ENCODE measurements at regions not wholly inside any gene's neighbourhood (a gene's known extent, or its start where the extent isn't known, plus 50 kb on each side); places are given as distances from the start of the nearest gene placed in this dataset.

DNA sequence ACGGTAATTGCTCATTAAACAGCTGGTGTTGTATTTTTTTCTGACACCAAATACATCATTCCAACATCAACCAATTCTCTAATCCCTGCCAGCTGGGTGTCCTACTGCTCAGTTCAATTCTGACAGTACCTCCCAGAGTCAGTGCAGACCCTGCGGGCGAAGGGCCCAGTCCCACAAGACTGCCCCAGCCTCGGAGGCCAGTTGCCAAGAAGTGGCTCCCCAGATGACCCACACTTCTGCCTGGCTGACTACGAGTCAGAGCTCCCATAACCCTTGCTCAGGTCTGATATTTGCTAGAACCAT, 147.2 kb downstream of the CTTN start:
- Histone ChIP-seq H3K27me3 (ENCODE audit: control insufficient read depth, insufficient read depth, low read length) (no peaks in the 10 kb centered on the region), H3K27ac (ENCODE audit: low read depth, low read length) (no peak overlapping the region), H3K4me3 (ENCODE audit: low read depth, low read length) (no peak overlapping the region), H3K9me3 (ENCODE audit: control insufficient read depth, insufficient read depth, low read length) (peaks cover 67% of the 10 kb centered on the region)
- DNase-seq (ENCODE audit: low read depth, low spot score), result no peak
- ChIA-PET CTCF (no interaction called here), POLR2A (no interaction called here)
- TF ChIP-seq, protein P1, sequence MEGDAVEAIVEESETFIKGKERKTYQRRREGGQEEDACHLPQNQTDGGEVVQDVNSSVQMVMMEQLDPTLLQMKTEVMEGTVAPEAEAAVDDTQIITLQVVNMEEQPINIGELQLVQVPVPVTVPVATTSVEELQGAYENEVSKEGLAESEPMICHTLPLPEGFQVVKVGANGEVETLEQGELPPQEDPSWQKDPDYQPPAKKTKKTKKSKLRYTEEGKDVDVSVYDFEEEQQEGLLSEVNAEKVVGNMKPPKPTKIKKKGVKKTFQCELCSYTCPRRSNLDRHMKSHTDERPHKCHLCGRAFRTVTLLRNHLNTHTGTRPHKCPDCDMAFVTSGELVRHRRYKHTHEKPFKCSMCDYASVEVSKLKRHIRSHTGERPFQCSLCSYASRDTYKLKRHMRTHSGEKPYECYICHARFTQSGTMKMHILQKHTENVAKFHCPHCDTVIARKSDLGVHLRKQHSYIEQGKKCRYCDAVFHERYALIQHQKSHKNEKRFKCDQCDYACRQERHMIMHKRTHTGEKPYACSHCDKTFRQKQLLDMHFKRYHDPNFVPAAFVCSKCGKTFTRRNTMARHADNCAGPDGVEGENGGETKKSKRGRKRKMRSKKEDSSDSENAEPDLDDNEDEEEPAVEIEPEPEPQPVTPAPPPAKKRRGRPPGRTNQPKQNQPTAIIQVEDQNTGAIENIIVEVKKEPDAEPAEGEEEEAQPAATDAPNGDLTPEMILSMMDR (IDR thresholded peaks at IDR 0.05; ENCODE audit: low read depth, low read length), result no peak

DNA sequence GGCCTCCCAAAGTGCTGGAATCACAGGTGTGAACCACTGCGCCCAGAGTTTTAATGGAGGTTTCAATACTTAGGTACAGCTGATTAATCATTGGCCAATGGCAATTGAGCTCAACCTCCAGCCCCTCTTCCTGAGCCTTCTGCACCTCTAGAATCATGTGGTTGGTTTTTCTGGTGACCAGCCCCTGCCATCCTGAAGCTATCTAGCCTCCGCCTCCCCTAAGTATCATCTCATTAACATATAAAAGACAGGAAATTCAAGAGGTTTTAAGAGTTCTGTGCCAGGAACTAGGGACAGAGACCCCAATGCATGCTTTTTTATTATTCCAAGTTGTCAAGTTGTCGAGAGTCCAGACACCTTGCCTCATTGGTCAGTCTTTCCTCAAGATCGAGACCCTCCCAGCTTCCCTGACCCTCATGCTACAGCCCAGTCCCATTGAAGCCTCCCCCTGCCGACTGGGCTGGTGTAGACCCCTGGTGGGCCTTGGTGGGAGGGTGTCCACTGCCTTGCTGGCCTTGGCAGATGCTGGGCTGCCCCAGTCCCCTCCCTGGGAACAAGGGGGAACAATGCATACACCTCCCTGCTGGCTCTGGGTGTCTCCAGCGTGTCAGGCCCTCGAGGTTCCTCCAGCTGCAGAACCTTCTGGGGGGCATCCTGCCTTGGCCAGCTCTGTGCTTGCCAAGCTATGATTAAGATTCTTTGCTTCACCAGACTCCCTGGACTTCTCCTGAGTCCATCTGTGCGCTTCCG, 148.0 kb downstream of the CTTN start:
- DNase-seq (ENCODE audit: low read depth, low spot score), result no peak
- Histone ChIP-seq H3K9me3 (ENCODE audit: control insufficient read depth, insufficient read depth, low read length) (peaks cover 63% of the 10 kb centered on the region), H3K4me3 (ENCODE audit: low read depth, low read length) (no peak overlapping the region), H3K27ac (ENCODE audit: low read depth, low read length) (no peak overlapping the region), H3K27me3 (ENCODE audit: control insufficient read depth, insufficient read depth, low read length) (no peaks in the 10 kb centered on the region)
- ChIA-PET CTCF (no interaction called here), POLR2A (no interaction called here)
- TF ChIP-seq, protein P1 (IDR thresholded peaks at IDR 0.05; ENCODE audit: low read depth, low read length), result no peak

DNA sequence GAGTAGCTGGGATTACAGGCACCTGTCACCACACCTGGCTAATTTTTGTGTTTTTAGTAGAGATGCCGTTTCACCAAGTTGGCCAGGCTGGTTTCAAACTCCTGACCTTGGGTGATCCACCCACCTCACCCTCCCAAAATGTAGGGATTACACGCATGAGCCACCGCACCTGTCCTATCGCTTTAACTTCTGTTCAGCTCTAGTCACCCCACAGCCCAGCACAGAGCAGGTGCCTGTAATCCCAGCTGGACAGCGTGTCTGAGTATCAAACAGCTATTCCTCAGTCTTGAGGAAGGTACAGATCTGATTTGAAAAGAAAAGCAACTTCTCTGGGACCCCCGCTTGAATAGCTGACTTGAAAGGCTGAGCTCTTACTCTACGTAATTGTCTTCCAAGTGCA, 149.1 kb downstream of the CTTN start:
- Histone ChIP-seq H3K27ac (ENCODE audit: low read depth, low read length) (no peak overlapping the region), H3K9me3 (ENCODE audit: control insufficient read depth, insufficient read depth, low read length) (peaks cover 62% of the 10 kb centered on the region), H3K27me3 (ENCODE audit: control insufficient read depth, insufficient read depth, low read length) (no peaks in the 10 kb centered on the region), H3K4me3 (ENCODE audit: low read depth, low read length) (no peak overlapping the region)
- ChIA-PET POLR2A (no interaction called here), CTCF (no interaction called here)
- DNase-seq (ENCODE audit: low read depth, low spot score), result no peak
- TF ChIP-seq, protein P1 (IDR thresholded peaks at IDR 0.05; ENCODE audit: low read depth, low read length), result no peak

DNA sequence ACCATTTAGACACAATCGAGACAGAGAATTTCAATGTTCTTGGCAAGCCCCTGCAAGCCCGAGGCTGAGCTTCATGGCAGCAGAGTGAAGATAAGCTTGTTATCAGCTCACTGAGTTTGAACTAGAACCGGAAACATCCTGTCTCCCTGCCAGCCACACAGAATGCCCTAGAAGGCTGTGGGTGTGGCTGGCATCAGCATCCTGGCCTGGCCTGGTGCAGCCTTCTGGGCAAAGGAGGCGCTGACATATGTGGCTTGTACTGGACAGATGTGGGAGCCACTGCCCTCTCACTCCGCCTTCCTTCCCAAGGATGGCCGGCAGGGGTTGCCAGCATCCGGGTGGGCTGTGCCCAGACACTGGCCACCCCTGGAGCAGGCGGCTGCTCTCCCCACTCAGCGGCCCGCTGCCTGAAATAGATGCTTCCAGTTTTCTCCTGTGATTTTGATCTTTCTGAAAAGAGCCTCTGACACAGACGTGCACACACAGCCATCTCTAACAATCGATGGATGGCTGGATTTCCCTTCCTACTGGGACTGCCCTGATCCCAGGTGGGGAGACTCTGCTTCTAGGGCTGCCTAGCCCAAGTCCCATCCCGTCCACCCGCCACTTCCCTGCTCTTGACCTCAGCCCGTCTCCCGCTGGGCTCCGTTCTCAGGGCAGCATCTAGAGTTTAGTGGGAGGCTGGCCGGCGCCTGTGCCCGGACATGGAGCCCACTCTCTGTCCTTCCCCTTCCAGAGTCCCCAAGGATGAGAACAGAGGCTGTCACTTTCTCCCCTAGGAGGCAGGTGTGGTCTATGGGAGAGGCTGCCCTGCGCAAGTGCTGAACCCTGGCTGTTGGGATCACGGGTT, 149.7 kb downstream of the CTTN start:
- Histone ChIP-seq H3K27me3 (ENCODE audit: control insufficient read depth, insufficient read depth, low read length) (no peaks in the 10 kb centered on the region), H3K9me3 (ENCODE audit: control insufficient read depth, insufficient read depth, low read length) (peaks cover 58% of the 10 kb centered on the region), H3K4me3 (ENCODE audit: low read depth, low read length) (no peak overlapping the region), H3K27ac (ENCODE audit: low read depth, low read length) (no peak overlapping the region)
- no peak for DNase-seq (ENCODE audit: low read depth, low spot score)
- POLR2A ChIA-PET, result no interaction called here
- TF ChIP-seq, protein P1 (IDR thresholded peaks at IDR 0.05; ENCODE audit: low read depth, low read length), result no peak
- CTCF ChIA-PET, result no interaction called here

DNA sequence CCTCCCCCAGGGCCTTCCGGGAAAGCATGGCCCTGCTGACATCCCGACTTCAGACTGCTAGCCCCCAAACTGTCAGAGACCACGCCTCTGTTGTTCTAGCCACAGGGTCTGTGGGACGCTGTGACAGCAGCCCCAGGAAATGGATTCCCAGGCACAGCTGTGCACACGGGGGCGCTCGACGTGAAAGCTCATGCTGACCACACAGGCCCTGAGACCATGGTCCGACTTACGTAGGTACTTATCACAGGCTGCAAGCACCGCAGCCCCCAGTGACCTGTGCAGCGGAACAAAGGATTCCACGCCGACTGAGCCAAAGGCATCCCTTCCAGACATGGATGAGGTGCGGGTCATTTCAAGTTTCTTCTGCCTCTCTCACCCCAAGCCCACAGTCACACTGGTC, 150.6 kb downstream of the CTTN start:
- TF ChIP-seq, protein P1 (IDR thresholded peaks at IDR 0.05; ENCODE audit: low read depth, low read length), result no peak
- H3K27me3 ChIP-seq (ENCODE audit: control insufficient read depth, insufficient read depth, low read length), result no peaks in the 10 kb centered on the region
- CTCF ChIA-PET, result no interaction called here
- H3K4me3 ChIP-seq (ENCODE audit: low read depth, low read length), result no peak overlapping the region
- H3K27ac ChIP-seq (ENCODE audit: low read depth, low read length), result no peak overlapping the region
- DNase-seq (ENCODE audit: low read depth, low spot score), result no peak
- POLR2A ChIA-PET, result no interaction called here
- peaks cover 56% of the 10 kb centered on the region for H3K9me3 ChIP-seq (ENCODE audit: control insufficient read depth, insufficient read depth, low read length)

Data from AG04450 (cell line).